Ovary (tissue), 7 donors: ENCODE measurements at regions not wholly inside any gene's neighbourhood (a gene's known extent, or its start where the extent isn't known, plus 50 kb on each side); places are given as distances from the start of the nearest gene placed in this dataset.

Experiments
- DNase-seq, 5 donors: peaks; one replicate each; pipeline ENCODE4 v3.0.0-alpha.2; 2019 to 2020
- H3K27ac ChIP-seq, 2 donors: fragments of 200-600 bp; one replicate each; pipeline versions ENCODE4 v1.5.1 to v1.8.0; 2019 to 2022
- H3K27me3 ChIP-seq: fragments of 200-600 bp; one replicate; pipeline ENCODE4 v1.8.0; 2022
- H3K36me3 ChIP-seq: fragments of 200-600 bp; sonication (generic); one replicate; pipeline ENCODE4 v1.5.1; 2019
- H3K4me1 ChIP-seq: one replicate; pipeline ENCODE4 v1.8.1; 2013; ENCODE audit warnings: mild to moderate bottlenecking, moderate library complexity; ENCODE audit not compliant: insufficient read depth
- H3K4me3 ChIP-seq: fragments of 200-600 bp; sonication (generic); one replicate; pipeline ENCODE4 v1.5.1; 2017
- H3K9me3 ChIP-seq, 2 donors: fragments of 200-600 bp in 1 of 2; sonication (generic) in 1 of 2; one replicate each; pipeline versions ENCODE4 v1.5.1 to v1.8.1; 2013 to 2019; ENCODE audit warnings: mild to moderate bottlenecking in 1 of 2, moderate library complexity in 1 of 2
- EP300 ChIP-seq: sonication (generic); formaldehyde crosslinking; IDR thresholded peaks from one replicate; pipeline ENCODE4 v1.6.1; 2017; ENCODE audit warnings: antibody characterized with exemption
- POLR2A ChIP-seq: fragments of 450-650 bp; IDR thresholded peaks from one replicate; pipeline ENCODE4 v1.6.1; 2017; ENCODE audit warnings: antibody characterized with exemption, mild to moderate bottlenecking, moderate library complexity
- WGBS, 3 donors: extraction: QIAGEN DNeasy Blood & Tissue Kit in 1 of 3; methylation state at CpG; one replicate each; pipeline versions ENCODE4 v1.1.5 to v1.1.7; 2013 to 2017; 5-methylcytosine and 5-hydroxymethylcytosine counted together
- intact Hi-C, 4 donors: fragments of 100-400 bp; cut with DNase I; formaldehyde crosslinking; loops; one replicate each; pipeline versions ENCODE4 v1.11.0 to v1.15.1; 2022 to 2023
- TF ChIP-seq, protein P1 (sequence below), 3 donors: fragments of 450-650 bp in 2 of 3; fragments of 200-600 bp in 1 of 3; IDR thresholded peaks; one replicate each; pipeline versions ENCODE4 v1.5.1 to v1.8.0; 2016 to 2022; ENCODE audit warnings: antibody characterized with exemption in 3 of 3, mild to moderate bottlenecking in 1 of 3
- donor health status: DM: no; HTN: no; CAD: no; lungs with moderate emphysema.
- donor health status: DM: no; HTN: no; CAD: no.
- donor health status: Bipolar disorder and iron deficiency.
- donor health status: DM: no; HTN: no; CAD: no.
- donor health status: DM: yes; HTN: yes; CAD: no.

DNA sequence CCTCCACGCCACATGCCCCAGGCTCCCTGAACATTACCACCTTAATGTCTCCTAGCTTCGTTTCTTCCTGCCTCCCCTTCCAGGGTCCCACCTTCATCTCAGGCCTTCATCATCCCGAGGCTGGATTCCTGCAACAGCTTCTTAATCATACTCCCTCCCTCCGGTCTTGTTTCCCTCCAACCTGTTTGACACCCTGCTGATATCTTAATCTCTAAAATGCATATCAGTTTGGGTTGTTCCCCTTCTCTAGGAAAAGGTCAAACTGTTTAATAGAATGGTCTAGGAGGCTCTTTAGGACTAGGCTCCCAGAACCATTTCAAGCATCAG lies 125.5 kb upstream of the ARHGAP5 start:
- TF ChIP-seq EP300: no peak
- H3K9me3 ChIP-seq: no peaks in the 10 kb centered on the region
- no peak overlapping the region for H3K4me3 ChIP-seq
- H3K4me1 ChIP-seq: peaks cover 6% of the 10 kb centered on the region
- WGBS, 3 donors: 69 to 73% (median 71%) methylated on average over 4 of the region's 4 CpGs
- H3K27ac ChIP-seq: no peak overlapping the region
- no peaks in the 10 kb centered on the region for H3K27me3 ChIP-seq
- H3K36me3 ChIP-seq: no peaks in the 10 kb centered on the region
- DNase-seq: no peak
- intact Hi-C loops: no loop called here

DNA sequence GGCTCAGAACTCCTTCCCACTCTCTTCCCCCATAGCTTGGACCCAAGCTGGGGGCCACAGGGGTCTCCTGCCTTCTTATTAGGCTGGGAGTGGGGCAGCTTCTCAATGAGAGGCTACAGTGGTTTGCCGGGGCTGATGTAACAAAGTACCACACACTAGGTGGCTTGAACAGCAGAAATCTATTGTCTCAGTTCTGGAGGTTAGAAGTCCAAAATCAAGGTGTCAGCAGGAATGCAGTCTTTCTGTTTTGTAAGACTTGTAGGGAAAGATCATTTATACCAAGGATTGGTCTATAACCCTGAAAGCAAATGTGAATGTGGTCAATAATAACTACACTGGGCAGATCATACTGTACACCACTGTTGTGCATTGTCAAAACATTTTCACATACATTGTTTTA lies 124.5 kb upstream of the ARHGAP5 start:
- 91 to 100% (median 100%) methylated on average over 1 of the region's 1 CpG for WGBS, 3 donors
- no peak for DNase-seq
- intact Hi-C loops: no loop called here
- Histone ChIP-seq H3K4me1 (peaks cover 6% of the 10 kb centered on the region), H3K9me3 (no peaks in the 10 kb centered on the region), H3K27me3 (no peaks in the 10 kb centered on the region), H3K36me3 (no peaks in the 10 kb centered on the region), H3K4me3 (no peak overlapping the region), H3K27ac (no peak overlapping the region)
- TF ChIP-seq, protein P1, sequence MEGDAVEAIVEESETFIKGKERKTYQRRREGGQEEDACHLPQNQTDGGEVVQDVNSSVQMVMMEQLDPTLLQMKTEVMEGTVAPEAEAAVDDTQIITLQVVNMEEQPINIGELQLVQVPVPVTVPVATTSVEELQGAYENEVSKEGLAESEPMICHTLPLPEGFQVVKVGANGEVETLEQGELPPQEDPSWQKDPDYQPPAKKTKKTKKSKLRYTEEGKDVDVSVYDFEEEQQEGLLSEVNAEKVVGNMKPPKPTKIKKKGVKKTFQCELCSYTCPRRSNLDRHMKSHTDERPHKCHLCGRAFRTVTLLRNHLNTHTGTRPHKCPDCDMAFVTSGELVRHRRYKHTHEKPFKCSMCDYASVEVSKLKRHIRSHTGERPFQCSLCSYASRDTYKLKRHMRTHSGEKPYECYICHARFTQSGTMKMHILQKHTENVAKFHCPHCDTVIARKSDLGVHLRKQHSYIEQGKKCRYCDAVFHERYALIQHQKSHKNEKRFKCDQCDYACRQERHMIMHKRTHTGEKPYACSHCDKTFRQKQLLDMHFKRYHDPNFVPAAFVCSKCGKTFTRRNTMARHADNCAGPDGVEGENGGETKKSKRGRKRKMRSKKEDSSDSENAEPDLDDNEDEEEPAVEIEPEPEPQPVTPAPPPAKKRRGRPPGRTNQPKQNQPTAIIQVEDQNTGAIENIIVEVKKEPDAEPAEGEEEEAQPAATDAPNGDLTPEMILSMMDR (IDR thresholded peaks at IDR 0.05): no peak
- TF ChIP-seq POLR2A: no peak
- TF ChIP-seq EP300: no peak

GRCh38 chr14:31953210-31953609 lies 123.9 kb upstream of the ARHGAP5 start:
- H3K27ac ChIP-seq: no peak overlapping the region
- peaks cover 6% of the 10 kb centered on the region for H3K4me1 ChIP-seq
- no peaks in the 10 kb centered on the region for H3K27me3 ChIP-seq
- no peak overlapping the region for H3K4me3 ChIP-seq
- intact Hi-C loops: no loop called here
- no peaks in the 10 kb centered on the region for H3K36me3 ChIP-seq
- whole genome bisulfite sequencing, 3 donors: 95 to 98% (median 95%) methylated on average over 6 of the region's 6 CpGs
- no peaks in the 10 kb centered on the region for H3K9me3 ChIP-seq
- no peak for DNase-seq
- TF ChIP-seq EP300 (no peak), POLR2A (no peak)
- TF ChIP-seq, protein P1 (IDR thresholded peaks at IDR 0.05): no peak

DNA sequence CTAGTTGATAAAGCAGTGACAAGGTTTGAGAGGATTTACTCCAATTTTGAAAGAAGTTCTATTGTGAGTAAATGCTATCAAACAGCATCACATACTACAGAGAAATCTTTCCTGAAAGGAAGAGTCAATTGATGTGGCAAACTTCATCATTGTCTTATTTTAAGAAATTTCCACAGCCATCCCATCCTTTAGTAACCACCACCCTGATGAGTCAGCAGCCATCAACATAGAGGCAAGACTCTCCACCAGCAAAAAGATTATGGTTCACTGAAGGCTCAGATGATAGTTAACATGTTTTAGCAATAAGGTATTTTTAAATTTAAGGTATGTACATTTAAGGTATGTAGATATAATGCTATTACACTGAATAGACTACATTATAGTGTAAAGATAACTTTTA lies 122.1 kb upstream of the ARHGAP5 start:
- H3K9me3 ChIP-seq: no peaks in the 10 kb centered on the region
- H3K4me3 ChIP-seq: no peak overlapping the region
- no peak overlapping the region for H3K27ac ChIP-seq
- DNase-seq: no peak
- H3K4me1 ChIP-seq: peaks cover 6% of the 10 kb centered on the region
- TF ChIP-seq POLR2A (no peak), EP300 (no peak)
- TF ChIP-seq, protein P1 (IDR thresholded peaks at IDR 0.05): no peak
- no peaks in the 10 kb centered on the region for H3K36me3 ChIP-seq
- intact Hi-C loops: no loop called here
- H3K27me3 ChIP-seq: no peaks in the 10 kb centered on the region

- WGBS, 3 donors: 45 to 61% (median 58%) methylated on average over 5 of the region's 5 CpGs
- no peaks in the 10 kb centered on the region for H3K9me3 ChIP-seq
- TF ChIP-seq, protein P1 (IDR thresholded peaks at IDR 0.05): no peak
- no peak for TF ChIP-seq EP300
- no peak for TF ChIP-seq POLR2A
- no peaks in the 10 kb centered on the region for H3K36me3 ChIP-seq
- intact Hi-C loops: no loop called here
- no peaks in the 10 kb centered on the region for H3K27me3 ChIP-seq
- DNase-seq: no peak
- H3K27ac ChIP-seq: no peak overlapping the region
- no peak overlapping the region for H3K4me3 ChIP-seq
- peaks cover 6% of the 10 kb centered on the region for H3K4me1 ChIP-seq
Observed at GRCh38 chr14:31955936-31956579, 121.0 kb upstream of the ARHGAP5 start.
